GM12864 (cell line): ENCODE measurements at regions not wholly inside any gene's neighbourhood (a gene's known extent, or its start where the extent isn't known, plus 50 kb on each side); places are given as distances from the start of the nearest gene placed in this dataset.

Experiments
- DNase-seq: peaks from one replicate; pipeline ENCODE4 v3.0.0-alpha.2; 2011; ENCODE audit warnings: low read depth
- H3K4me3 ChIP-seq: 2 replicates; pipeline ENCODE4 v1.5.1; 2011; ENCODE audit warnings: mild to moderate bottlenecking, low read depth, low read length, control low read depth
- CTCF ChIP-seq: IDR thresholded peaks from 2 replicates; pipeline ENCODE4 v1.5.1; 2011; ENCODE audit warnings: low read depth, mild to moderate bottlenecking, moderate library complexity, low read length, control low read depth, inconsistent platforms; ENCODE audit errors: missing control alignments

GRCh38 chr14:61636291-61636690 is 59.0 kb upstream of the HIF1A start:
- no peak for DNase-seq
- no peak for TF ChIP-seq CTCF
- no peak overlapping the region for H3K4me3 ChIP-seq

GRCh38 chr14:61636779-61637178 is 58.5 kb upstream of the HIF1A start:
- no peak overlapping the region for H3K4me3 ChIP-seq
- DNase-seq, result no peak
- no peak for TF ChIP-seq CTCF

GRCh38 chr14:61638595-61639387 is 56.5 kb upstream of the HIF1A start:
- H3K4me3 ChIP-seq, result no peak overlapping the region
- no peak for TF ChIP-seq CTCF
- DNase-seq, result no peak

- TF ChIP-seq CTCF, result no peak
- DNase-seq, result no peak
- no peak overlapping the region for H3K4me3 ChIP-seq
Observed at GRCh38 chr14:61640158-61641136, 54.9 kb upstream of the HIF1A start.

GRCh38 chr14:61641914-61642613 is 53.2 kb upstream of the HIF1A start:
- no peak for DNase-seq
- H3K4me3 ChIP-seq, result no peak overlapping the region
- TF ChIP-seq CTCF, result no peak

- no peak overlapping the region for H3K4me3 ChIP-seq
- no peak for TF ChIP-seq CTCF
- DNase-seq, result no peak
Observed at GRCh38 chr14:61642614-61642982, 52.7 kb upstream of the HIF1A start.
